ENCODE measurements at regions not wholly inside any gene's neighbourhood (a gene's known extent, or its start where the extent isn't known, plus 50 kb on each side); places are given as distances from the start of the nearest gene placed in this dataset.
"Not testable (repeated sequence)": the region's sequence is repeated elsewhere in the genome, so short reads cannot be mapped to it uniquely, and the experiment has no call there.

- Mint-ChIP-seq H3K27me3 (no peaks in the 10 kb centered on the region), H3K36me3 (ENCODE audit: low read depth) (no peaks in the 10 kb centered on the region), H3K27ac (no peak overlapping the region), H3K4me1 (no peaks in the 10 kb centered on the region), H3K9me3 (peaks cover 5% of the 10 kb centered on the region), H3K4me3 (no peak overlapping the region)
- ChIA-PET CTCF (no interaction called here), POLR2A (no interaction called here)
- no peak for DNase-seq
Observed at GRCh38 chr13:108069521-108070210, 145.7 kb downstream of the LIG4 start.

GRCh38 chr13:108064372-108064771, 151.0 kb downstream of the LIG4 start:
- H3K9me3 Mint-ChIP-seq; H3K27ac Mint-ChIP-seq; H3K27me3 Mint-ChIP-seq; DNase-seq; H3K4me1 Mint-ChIP-seq; POLR2A ChIA-PET; H3K36me3 Mint-ChIP-seq (ENCODE audit: low read depth); CTCF ChIA-PET; H3K4me3 Mint-ChIP-seq: not testable (repeated sequence)

GRCh38 chr13:108060111-108060510, 155.2 kb downstream of the LIG4 start:
- POLR2A ChIA-PET: interaction anchor here (0.5 kb wide), 1 partner anchor 504 kb away, joined by 3 read pairs; no protein-coding TSS in a partner anchor

GRCh38 chr13:108056278-108056677, 159.1 kb downstream of the LIG4 start:
- Mint-ChIP-seq H3K36me3 (ENCODE audit: low read depth) (no peaks in the 10 kb centered on the region), H3K27me3 (no peaks in the 10 kb centered on the region), H3K4me3 (no peak overlapping the region), H3K9me3 (no peaks in the 10 kb centered on the region), H3K27ac (no peak overlapping the region), H3K4me1 (no peaks in the 10 kb centered on the region)
- ChIA-PET POLR2A (no interaction called here), CTCF (no interaction called here)
- no peak for DNase-seq

More at GRCh38 chr13:108060111-108060510, 155.2 kb downstream of the LIG4 start:
- H3K36me3 Mint-ChIP-seq (ENCODE audit: low read depth): no peaks in the 10 kb centered on the region
- CTCF ChIA-PET: no interaction called here
- H3K4me3 Mint-ChIP-seq: no peak overlapping the region
- no peak overlapping the region for H3K27ac Mint-ChIP-seq
- no peaks in the 10 kb centered on the region for H3K4me1 Mint-ChIP-seq
- no peak for DNase-seq
- no peaks in the 10 kb centered on the region for H3K9me3 Mint-ChIP-seq
- no peaks in the 10 kb centered on the region for H3K27me3 Mint-ChIP-seq

- no peaks in the 10 kb centered on the region for H3K4me1 Mint-ChIP-seq
- POLR2A ChIA-PET: no interaction called here
- CTCF ChIA-PET: no interaction called here
- no peak for DNase-seq
- H3K36me3 Mint-ChIP-seq (ENCODE audit: low read depth): no peaks in the 10 kb centered on the region
- H3K9me3 Mint-ChIP-seq: no peaks in the 10 kb centered on the region
- H3K27me3 Mint-ChIP-seq: no peaks in the 10 kb centered on the region
- H3K27ac Mint-ChIP-seq: no peak overlapping the region
- no peak overlapping the region for H3K4me3 Mint-ChIP-seq
Observed at GRCh38 chr13:108049211-108049610, 166.1 kb downstream of the LIG4 start.

- Mint-ChIP-seq H3K36me3 (ENCODE audit: low read depth) (no peaks in the 10 kb centered on the region), H3K4me1 (no peaks in the 10 kb centered on the region), H3K9me3 (peaks cover 3% of the 10 kb centered on the region), H3K27ac (no peak overlapping the region), H3K27me3 (no peaks in the 10 kb centered on the region), H3K4me3 (no peak overlapping the region)
- POLR2A ChIA-PET: no interaction called here
- no peak for DNase-seq
- CTCF ChIA-PET: no interaction called here
Observed at GRCh38 chr13:108044954-108045353, 170.4 kb downstream of the LIG4 start.

GRCh38 chr13:108042866-108043265, 172.5 kb downstream of the LIG4 start:
- H3K4me1 Mint-ChIP-seq; H3K27ac Mint-ChIP-seq; POLR2A ChIA-PET; H3K36me3 Mint-ChIP-seq (ENCODE audit: low read depth); DNase-seq; H3K4me3 Mint-ChIP-seq; H3K9me3 Mint-ChIP-seq; H3K27me3 Mint-ChIP-seq; CTCF ChIA-PET: not testable (repeated sequence)

GRCh38 chr13:108037348-108037747, 178.0 kb downstream of the LIG4 start:
- Mint-ChIP-seq H3K9me3 (peaks cover 7% of the 10 kb centered on the region), H3K27ac (no peak overlapping the region), H3K36me3 (ENCODE audit: low read depth) (no peaks in the 10 kb centered on the region), H3K4me1 (peaks cover 3% of the 10 kb centered on the region), H3K27me3 (no peaks in the 10 kb centered on the region), H3K4me3 (no peak overlapping the region)
- ChIA-PET CTCF (no interaction called here), POLR2A (no interaction called here)
- DNase-seq: no peak

GRCh38 chr13:108036411-108036932, 178.9 kb downstream of the LIG4 start:
- ChIA-PET CTCF (no interaction called here), POLR2A (no interaction called here)
- Mint-ChIP-seq H3K4me1 (peaks cover 3% of the 10 kb centered on the region), H3K27me3 (no peaks in the 10 kb centered on the region), H3K27ac (no peak overlapping the region), H3K9me3 (peaks cover 3% of the 10 kb centered on the region), H3K4me3 (no peak overlapping the region), H3K36me3 (ENCODE audit: low read depth) (no peaks in the 10 kb centered on the region)
- no peak for DNase-seq

- POLR2A ChIA-PET: no interaction called here
- H3K4me1 Mint-ChIP-seq: peaks cover 3% of the 10 kb centered on the region
- H3K27me3 Mint-ChIP-seq: no peaks in the 10 kb centered on the region
- H3K4me3 Mint-ChIP-seq: no peak overlapping the region
- CTCF ChIA-PET: no interaction called here
- no peak overlapping the region for H3K27ac Mint-ChIP-seq
- no peak for DNase-seq
- no peaks in the 10 kb centered on the region for H3K36me3 Mint-ChIP-seq (ENCODE audit: low read depth)
- H3K9me3 Mint-ChIP-seq: peaks cover 3% of the 10 kb centered on the region
Observed at GRCh38 chr13:108034909-108035410, 180.4 kb downstream of the LIG4 start.

- no peak overlapping the region for H3K4me3 Mint-ChIP-seq
- CTCF ChIA-PET: no interaction called here
- peaks cover 3% of the 10 kb centered on the region for H3K9me3 Mint-ChIP-seq
- POLR2A ChIA-PET: no interaction called here
- no peaks in the 10 kb centered on the region for H3K27me3 Mint-ChIP-seq
- no peak overlapping the region for H3K27ac Mint-ChIP-seq
- peaks cover 3% of the 10 kb centered on the region for H3K4me1 Mint-ChIP-seq
- H3K36me3 Mint-ChIP-seq (ENCODE audit: low read depth): no peaks in the 10 kb centered on the region
- no peak for DNase-seq
Observed at GRCh38 chr13:108033800-108034707, 181.3 kb downstream of the LIG4 start.

- peaks cover 3% of the 10 kb centered on the region for H3K9me3 Mint-ChIP-seq
- no peaks in the 10 kb centered on the region for H3K36me3 Mint-ChIP-seq (ENCODE audit: low read depth)
- H3K27ac Mint-ChIP-seq: no peak overlapping the region
- no peaks in the 10 kb centered on the region for H3K27me3 Mint-ChIP-seq
- H3K4me1 Mint-ChIP-seq: peaks cover 3% of the 10 kb centered on the region
- ChIA-PET POLR2A (no interaction called here), CTCF (no interaction called here)
- no peak for DNase-seq
- no peak overlapping the region for H3K4me3 Mint-ChIP-seq
Observed at GRCh38 chr13:108031865-108032264, 183.5 kb downstream of the LIG4 start.

GRCh38 chr13:108030769-108031168, 184.6 kb downstream of the LIG4 start:
- DNase-seq: no peak
- CTCF ChIA-PET: interaction anchor here (0.6 kb wide), 1 partner anchor 146 kb away, joined by 4 read pairs; no protein-coding TSS in a partner anchor
- Mint-ChIP-seq H3K4me3 (no peak overlapping the region), H3K27me3 (no peaks in the 10 kb centered on the region), H3K36me3 (ENCODE audit: low read depth) (no peaks in the 10 kb centered on the region), H3K9me3 (peaks cover 3% of the 10 kb centered on the region), H3K27ac (no peak overlapping the region), H3K4me1 (peaks cover 3% of the 10 kb centered on the region)
- POLR2A ChIA-PET: no interaction called here
